Jurkat, Clone E6-1 (cell line): ENCODE measurements at regions not wholly inside any gene's neighbourhood (a gene's known extent, or its start where the extent isn't known, plus 50 kb on each side); places are given as distances from the start of the nearest gene placed in this dataset.

ENCODE experiments used
- DNase-seq: peaks from one replicate; pipeline ENCODE4 v3.0.0-alpha.2; 2011; ENCODE audit warnings: low read depth, low spot score
- H3K4me3 ChIP-seq: 2 replicates; pipeline ENCODE4 v1.5.1; 2011; ENCODE audit warnings: mild to moderate bottlenecking, low read length, control low read depth, moderate library complexity

- DNase-seq, result no peak
Measured at GRCh38 chr2:196587739-196588138, 51.8 kb upstream of the CCDC150 start.

GRCh38 chr2:196589419-196589818, 50.1 kb upstream of the CCDC150 start:
- no peak overlapping the region for H3K4me3 ChIP-seq
- DNase-seq, result no peak

More at GRCh38 chr2:196587739-196588138, 51.8 kb upstream of the CCDC150 start:
- H3K4me3 ChIP-seq, result no peak overlapping the region
